SH-SY5Y (cell line): ENCODE measurements at regions not wholly inside any gene's neighbourhood (a gene's known extent, or its start where the extent isn't known, plus 50 kb on each side); places are given as distances from the start of the nearest gene placed in this dataset.

Experiments
- GATA2 ChIP-seq: IDR thresholded peaks from 2 replicates; pipeline ENCODE4 v1.6.1; 2011; ENCODE audit warnings: mild to moderate bottlenecking, low read depth, low read length
- GATA3 ChIP-seq: IDR thresholded peaks from 2 replicates; pipeline ENCODE4 v1.6.1; 2011; ENCODE audit warnings: low read depth, mild to moderate bottlenecking, low read length, moderate library complexity

GRCh38 chr10:33710006-33710405 is 375.5 kb upstream of the NRP1 start:
- TF ChIP-seq GATA2 (no peak), GATA3 (no peak)
